22Rv1 (cell line): ENCODE measurements at regions not wholly inside any gene's neighbourhood (a gene's known extent, or its start where the extent isn't known, plus 50 kb on each side); places are given as distances from the start of the nearest gene placed in this dataset.

ENCODE experiments used
- ZFX ChIP-seq: fragments of 450-650 bp; IDR thresholded peaks from 2 replicates; pipeline ENCODE4 v1.6.1; 2017; ENCODE audit warnings: antibody characterized with exemption, borderline replicate concordance
- TF ChIP-seq, protein P1 (sequence below): fragments of 450-650 bp; IDR thresholded peaks from 2 replicates; pipeline ENCODE4 v1.5.1; 2017; ENCODE audit warnings: mild to moderate bottlenecking

DNA sequence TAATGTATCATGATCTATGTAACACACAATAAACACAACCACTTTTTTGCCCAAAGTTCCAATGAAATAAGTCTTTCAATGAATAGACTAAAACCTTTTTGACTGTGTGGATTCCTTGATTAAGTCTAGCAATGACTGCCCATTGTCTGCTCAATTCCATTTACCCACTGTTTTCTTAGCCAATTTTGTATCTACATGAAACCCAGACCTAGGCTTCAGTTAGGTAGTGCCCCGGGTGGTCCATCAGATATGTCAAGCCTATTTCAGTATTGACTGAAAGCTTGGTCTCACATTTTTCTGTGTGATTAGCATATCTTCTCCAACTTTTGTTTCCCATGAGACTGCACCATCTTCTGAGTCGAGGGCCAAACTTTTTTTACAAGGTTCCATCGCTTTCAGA is 615.0 kb downstream of the C6orf118 start:
- TF ChIP-seq, protein P1, sequence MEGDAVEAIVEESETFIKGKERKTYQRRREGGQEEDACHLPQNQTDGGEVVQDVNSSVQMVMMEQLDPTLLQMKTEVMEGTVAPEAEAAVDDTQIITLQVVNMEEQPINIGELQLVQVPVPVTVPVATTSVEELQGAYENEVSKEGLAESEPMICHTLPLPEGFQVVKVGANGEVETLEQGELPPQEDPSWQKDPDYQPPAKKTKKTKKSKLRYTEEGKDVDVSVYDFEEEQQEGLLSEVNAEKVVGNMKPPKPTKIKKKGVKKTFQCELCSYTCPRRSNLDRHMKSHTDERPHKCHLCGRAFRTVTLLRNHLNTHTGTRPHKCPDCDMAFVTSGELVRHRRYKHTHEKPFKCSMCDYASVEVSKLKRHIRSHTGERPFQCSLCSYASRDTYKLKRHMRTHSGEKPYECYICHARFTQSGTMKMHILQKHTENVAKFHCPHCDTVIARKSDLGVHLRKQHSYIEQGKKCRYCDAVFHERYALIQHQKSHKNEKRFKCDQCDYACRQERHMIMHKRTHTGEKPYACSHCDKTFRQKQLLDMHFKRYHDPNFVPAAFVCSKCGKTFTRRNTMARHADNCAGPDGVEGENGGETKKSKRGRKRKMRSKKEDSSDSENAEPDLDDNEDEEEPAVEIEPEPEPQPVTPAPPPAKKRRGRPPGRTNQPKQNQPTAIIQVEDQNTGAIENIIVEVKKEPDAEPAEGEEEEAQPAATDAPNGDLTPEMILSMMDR = no peak
- no peak for TF ChIP-seq ZFX
